ENCODE measurements at regions not wholly inside any gene's neighbourhood (a gene's known extent, or its start where the extent isn't known, plus 50 kb on each side); places are given as distances from the start of the nearest gene placed in this dataset.

DNA sequence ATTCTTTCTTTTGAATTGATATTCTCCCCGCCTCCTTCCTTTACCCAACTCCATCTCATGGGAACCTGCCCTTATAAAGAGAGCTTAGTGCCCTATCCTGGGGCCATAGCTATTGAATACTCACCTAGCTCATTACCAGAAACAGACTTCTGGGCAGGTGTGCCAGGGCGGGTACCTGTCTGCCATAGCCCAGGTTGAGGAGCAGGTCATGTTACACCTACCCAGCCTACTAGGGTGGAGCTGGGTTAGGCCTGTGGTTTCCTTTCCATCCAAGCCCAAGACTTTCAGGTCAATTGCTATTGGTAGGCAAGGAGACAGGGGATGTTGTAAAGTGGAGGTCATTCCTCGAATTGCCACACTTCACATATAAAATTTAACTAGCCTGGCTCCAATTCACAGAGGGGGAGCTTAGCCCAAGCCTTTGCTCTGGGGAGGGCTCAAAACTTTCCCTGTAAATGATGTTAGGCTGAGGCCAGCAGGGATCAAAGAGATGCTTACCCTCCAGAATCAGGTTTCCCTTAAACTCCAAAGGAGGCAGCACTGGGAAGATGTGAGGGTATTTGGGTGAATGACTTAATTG is 87.1 kb upstream of the IPO9 start:
- DNase-seq (no peak), ATAC-seq (replicated peaks) (no peak)
- peaks cover 0 to 5% of the 10 kb centered on the region in 2 donors for H3K27me3 Mint-ChIP-seq
- H3K4me1 Mint-ChIP-seq = peaks cover 24 to 39% of the 10 kb centered on the region in 2 donors
- no peaks in the 10 kb centered on the region for H3K9me3 Mint-ChIP-seq
- no peak overlapping the region for H3K27ac Mint-ChIP-seq
- no peaks in the 10 kb centered on the region for H3K36me3 Mint-ChIP-seq
- no peak overlapping the region for H3K4me3 Mint-ChIP-seq

DNA sequence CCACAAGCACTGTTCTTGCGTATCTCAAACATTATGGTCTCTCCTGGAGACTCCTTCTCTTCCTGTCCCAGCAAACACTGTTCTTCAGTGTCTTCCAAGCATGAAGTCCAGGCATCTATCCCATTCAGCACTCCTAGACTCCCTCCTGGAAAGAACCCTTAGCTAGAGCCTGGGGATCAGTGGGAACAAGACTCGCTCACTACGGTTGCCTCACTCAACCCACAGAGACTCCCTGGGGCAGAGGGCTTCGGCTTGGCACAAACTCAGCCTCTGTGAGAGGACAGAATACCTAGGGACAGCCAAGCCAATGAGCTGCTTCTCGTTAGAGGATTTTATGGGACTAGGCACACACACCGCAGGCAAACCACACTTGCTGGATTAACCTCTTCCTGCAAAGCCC is 86.5 kb upstream of the IPO9 start:
- Mint-ChIP-seq H3K4me1 (peaks cover 18 to 33% of the 10 kb centered on the region in 2 donors), H3K4me3 (no peak overlapping the region), H3K9me3 (no peaks in the 10 kb centered on the region), H3K36me3 (no peaks in the 10 kb centered on the region), H3K27ac (no peak overlapping the region), H3K27me3 (peaks cover 0 to 5% of the 10 kb centered on the region in 2 donors)
- DNase-seq (no peak), ATAC-seq (replicated peaks) (no peak)

GRCh38 chr1:201742955-201743805 is 85.8 kb upstream of the IPO9 start:
- DNase-seq = no peak
- Mint-ChIP-seq H3K27ac (no peak overlapping the region), H3K4me1 (peaks cover 18 to 26% of the 10 kb centered on the region in 2 donors), H3K9me3 (no peaks in the 10 kb centered on the region), H3K36me3 (no peaks in the 10 kb centered on the region), H3K4me3 (no peak overlapping the region), H3K27me3 (peaks cover 0 to 1% of the 10 kb centered on the region in 2 donors)
- no peak for ATAC-seq (replicated peaks)

- Mint-ChIP-seq H3K36me3 (no peaks in the 10 kb centered on the region), H3K27me3 (no peaks in the 10 kb centered on the region), H3K27ac (no peak overlapping the region), H3K4me3 (no peak overlapping the region), H3K4me1 (peaks cover 13 to 17% of the 10 kb centered on the region in 2 donors), H3K9me3 (no peaks in the 10 kb centered on the region)
- DNase-seq = no peak
- ATAC-seq (replicated peaks) = no peak
Measured at GRCh38 chr1:201745023-201745422, 83.9 kb upstream of the IPO9 start.

DNA sequence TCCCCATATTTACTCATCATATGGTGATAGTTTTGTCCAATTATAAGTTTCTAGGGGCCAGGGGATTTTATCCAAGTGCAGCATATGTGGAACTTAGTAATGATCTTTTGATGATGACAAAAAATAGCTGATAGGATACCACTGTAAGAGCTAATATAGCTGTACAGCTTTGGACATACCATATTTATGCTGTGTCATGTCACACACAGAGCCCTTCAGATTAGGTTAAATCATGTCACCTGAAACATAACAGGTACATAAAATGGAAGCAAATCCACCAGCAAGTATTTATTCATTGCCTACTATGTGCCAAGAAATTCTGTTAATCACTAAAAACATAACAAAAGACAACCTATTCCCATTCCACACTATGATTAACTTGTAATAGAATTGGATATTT is 82.8 kb upstream of the IPO9 start:
- H3K27ac Mint-ChIP-seq = no peak overlapping the region
- no peak for ATAC-seq (replicated peaks)
- H3K4me3 Mint-ChIP-seq = no peak overlapping the region
- H3K4me1 Mint-ChIP-seq = peaks cover 9 to 12% of the 10 kb centered on the region in 2 donors
- H3K36me3 Mint-ChIP-seq = no peaks in the 10 kb centered on the region
- H3K9me3 Mint-ChIP-seq = no peaks in the 10 kb centered on the region
- no peaks in the 10 kb centered on the region for H3K27me3 Mint-ChIP-seq
- no peak for DNase-seq

DNA sequence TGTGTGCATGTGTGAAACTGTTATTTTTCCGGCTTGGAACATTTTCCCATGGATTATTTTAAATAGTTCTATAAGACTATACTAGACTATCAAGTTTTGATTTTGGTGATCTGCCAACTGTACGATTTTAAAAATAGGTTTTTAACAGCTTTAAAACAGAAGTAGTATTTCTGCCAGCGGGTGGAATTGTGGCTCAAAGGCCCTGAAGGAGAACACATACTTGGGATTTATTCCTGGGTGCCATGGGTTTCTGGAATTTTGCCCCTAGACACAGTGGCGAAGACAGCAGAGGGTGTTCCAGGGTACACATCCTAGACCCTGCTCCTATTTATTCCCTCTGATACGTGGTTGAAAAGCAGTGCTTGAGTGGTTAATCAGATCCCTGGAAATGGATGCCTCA is 81.7 kb upstream of the IPO9 start:
- no peak overlapping the region for H3K27ac Mint-ChIP-seq
- H3K36me3 Mint-ChIP-seq = no peaks in the 10 kb centered on the region
- no peak for ATAC-seq (replicated peaks)
- no peak overlapping the region for H3K4me3 Mint-ChIP-seq
- peaks cover 15 to 21% of the 10 kb centered on the region in 2 donors for H3K4me1 Mint-ChIP-seq
- H3K27me3 Mint-ChIP-seq = no peaks in the 10 kb centered on the region
- H3K9me3 Mint-ChIP-seq = no peaks in the 10 kb centered on the region
- DNase-seq = no peak

DNA sequence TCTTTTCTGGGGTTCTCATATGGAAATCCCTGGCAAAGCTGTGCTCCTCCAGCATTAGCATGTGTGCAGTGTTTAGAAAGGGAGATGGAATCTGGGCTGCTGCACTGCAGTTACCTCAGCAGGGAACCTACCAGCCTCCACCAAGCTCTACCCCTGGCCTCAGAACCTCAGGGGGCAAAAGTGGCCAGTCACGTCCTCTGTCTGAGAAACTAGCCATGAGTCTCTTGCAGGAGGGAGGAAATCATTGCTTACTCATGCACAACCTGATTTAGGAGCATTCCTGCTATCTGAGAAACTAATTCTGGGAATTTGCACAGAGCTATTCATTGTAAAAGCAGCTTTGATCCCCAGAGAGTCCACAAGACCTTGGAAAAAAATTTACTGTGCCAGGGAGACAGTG is 80.6 kb upstream of the IPO9 start:
- H3K27me3 Mint-ChIP-seq = no peaks in the 10 kb centered on the region
- H3K36me3 Mint-ChIP-seq = no peaks in the 10 kb centered on the region
- ATAC-seq (replicated peaks) (no peak), DNase-seq (no peak)
- H3K9me3 Mint-ChIP-seq = no peaks in the 10 kb centered on the region
- peak overlapping the region; percentile 6 for H3K27ac Mint-ChIP-seq
- H3K4me1 Mint-ChIP-seq = peaks cover 11 to 21% of the 10 kb centered on the region in 2 donors
- no peak overlapping the region for H3K4me3 Mint-ChIP-seq

DNA sequence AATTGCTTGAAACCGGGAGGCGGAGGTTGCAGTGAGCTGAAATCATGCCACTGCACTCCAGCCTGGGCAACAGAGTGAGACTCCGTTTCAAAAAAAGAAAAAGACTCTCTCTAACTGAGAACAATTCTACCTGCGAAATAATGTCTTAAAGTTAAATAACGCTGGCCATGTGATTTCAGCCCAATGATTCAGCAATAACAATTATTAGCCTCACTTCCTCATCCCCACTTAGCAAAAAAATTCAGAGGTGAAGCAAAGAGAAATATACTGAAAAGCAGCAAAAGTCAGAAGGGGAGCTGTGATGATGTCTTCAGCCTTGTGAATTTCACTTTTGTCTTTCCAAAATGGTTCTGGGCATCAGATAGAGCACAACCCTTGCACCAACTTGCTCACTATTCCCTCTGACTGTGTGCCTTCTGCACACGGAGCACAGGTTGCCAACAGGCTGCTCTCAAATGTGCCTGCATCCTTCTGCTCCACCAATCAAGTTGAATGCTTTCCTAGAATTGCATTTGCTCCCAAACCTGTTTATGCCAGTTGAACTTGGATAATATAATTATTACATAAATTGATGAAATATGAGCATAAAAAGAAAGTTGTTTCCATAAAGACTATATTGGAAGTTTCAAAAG is 79.8 kb upstream of the IPO9 start:
- H3K27me3 Mint-ChIP-seq = no peaks in the 10 kb centered on the region
- no peak overlapping the region for H3K27ac Mint-ChIP-seq
- no peaks in the 10 kb centered on the region for H3K9me3 Mint-ChIP-seq
- DNase-seq = no peak
- H3K4me3 Mint-ChIP-seq = no peak overlapping the region
- peaks cover 11 to 21% of the 10 kb centered on the region in 2 donors for H3K4me1 Mint-ChIP-seq
- no peaks in the 10 kb centered on the region for H3K36me3 Mint-ChIP-seq
- no peak for ATAC-seq (replicated peaks)

- no peak for DNase-seq
- Mint-ChIP-seq H3K9me3 (no peaks in the 10 kb centered on the region), H3K27ac (no peak overlapping the region), H3K4me1 (peaks cover 11 to 21% of the 10 kb centered on the region in 2 donors), H3K4me3 (no peak overlapping the region), H3K27me3 (no peaks in the 10 kb centered on the region), H3K36me3 (no peaks in the 10 kb centered on the region)
- ATAC-seq (replicated peaks) = no peak
Measured at GRCh38 chr1:201750120-201750519, 78.8 kb upstream of the IPO9 start.

- H3K27me3 Mint-ChIP-seq = no peaks in the 10 kb centered on the region
- DNase-seq (no peak), ATAC-seq (replicated peaks) (no peak)
- peaks cover 13 to 21% of the 10 kb centered on the region in 2 donors for H3K4me1 Mint-ChIP-seq
- H3K36me3 Mint-ChIP-seq = no peaks in the 10 kb centered on the region
- no peak overlapping the region for H3K4me3 Mint-ChIP-seq
- H3K27ac Mint-ChIP-seq = no peak overlapping the region
- no peaks in the 10 kb centered on the region for H3K9me3 Mint-ChIP-seq
Measured at GRCh38 chr1:201750934-201751333, 78.0 kb upstream of the IPO9 start.

- Mint-ChIP-seq H3K27ac (peak overlapping the region; percentile 39), H3K36me3 (no peaks in the 10 kb centered on the region), H3K27me3 (no peaks in the 10 kb centered on the region)
Measured at GRCh38 chr1:201751872-201752271, 77.1 kb upstream of the IPO9 start.

GRCh38 chr1:201752333-201752732 is 76.6 kb upstream of the IPO9 start:
- no peak overlapping the region for H3K27ac Mint-ChIP-seq
- H3K36me3 Mint-ChIP-seq = no peaks in the 10 kb centered on the region
- H3K4me3 Mint-ChIP-seq = no peak overlapping the region
- peaks cover 22 to 30% of the 10 kb centered on the region in 2 donors for H3K4me1 Mint-ChIP-seq
- ATAC-seq (replicated peaks) (no peak), DNase-seq (no peak)
- no peaks in the 10 kb centered on the region for H3K9me3 Mint-ChIP-seq
- no peaks in the 10 kb centered on the region for H3K27me3 Mint-ChIP-seq

More at GRCh38 chr1:201751872-201752271, 77.1 kb upstream of the IPO9 start:
- DNase-seq (no peak), ATAC-seq (replicated peaks) (no peak)
- no peak overlapping the region for H3K4me3 Mint-ChIP-seq
- no peaks in the 10 kb centered on the region for H3K9me3 Mint-ChIP-seq
- peaks cover 17 to 26% of the 10 kb centered on the region in 2 donors for H3K4me1 Mint-ChIP-seq

DNA sequence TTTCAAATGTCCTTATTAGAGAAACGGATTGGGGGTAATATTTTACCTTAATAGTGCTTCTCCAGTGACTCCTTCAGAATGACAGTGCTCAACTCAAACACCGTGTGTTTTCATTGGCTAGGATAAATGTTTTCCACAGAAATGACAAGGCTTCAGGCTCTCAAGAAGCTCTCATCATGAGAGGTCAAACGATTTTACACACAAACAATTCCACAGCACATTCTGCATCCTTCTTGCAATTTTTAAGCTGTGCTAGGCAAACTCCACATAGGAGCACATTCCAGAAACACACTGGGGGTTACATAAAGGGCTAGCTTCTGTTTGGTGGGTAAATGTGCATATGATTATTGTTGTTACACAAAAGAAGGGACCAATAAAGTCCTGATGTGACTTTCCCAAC is 75.5 kb upstream of the IPO9 start:
- ATAC-seq (replicated peaks) = no peak
- no peak for DNase-seq
- Mint-ChIP-seq H3K27ac (no peak overlapping the region), H3K4me3 (no peak overlapping the region), H3K9me3 (no peaks in the 10 kb centered on the region), H3K36me3 (no peaks in the 10 kb centered on the region), H3K27me3 (no peaks in the 10 kb centered on the region), H3K4me1 (peaks cover 31 to 42% of the 10 kb centered on the region in 2 donors)

- H3K4me3 Mint-ChIP-seq = no peak overlapping the region
- no peak for DNase-seq
- no peak for ATAC-seq (replicated peaks)
- H3K9me3 Mint-ChIP-seq = no peaks in the 10 kb centered on the region
- no peaks in the 10 kb centered on the region for H3K36me3 Mint-ChIP-seq
- H3K4me1 Mint-ChIP-seq = peaks cover 32 to 50% of the 10 kb centered on the region in 2 donors
- no peak overlapping the region for H3K27ac Mint-ChIP-seq
- no peaks in the 10 kb centered on the region for H3K27me3 Mint-ChIP-seq
Measured at GRCh38 chr1:201754353-201754752, 74.6 kb upstream of the IPO9 start.

DNA sequence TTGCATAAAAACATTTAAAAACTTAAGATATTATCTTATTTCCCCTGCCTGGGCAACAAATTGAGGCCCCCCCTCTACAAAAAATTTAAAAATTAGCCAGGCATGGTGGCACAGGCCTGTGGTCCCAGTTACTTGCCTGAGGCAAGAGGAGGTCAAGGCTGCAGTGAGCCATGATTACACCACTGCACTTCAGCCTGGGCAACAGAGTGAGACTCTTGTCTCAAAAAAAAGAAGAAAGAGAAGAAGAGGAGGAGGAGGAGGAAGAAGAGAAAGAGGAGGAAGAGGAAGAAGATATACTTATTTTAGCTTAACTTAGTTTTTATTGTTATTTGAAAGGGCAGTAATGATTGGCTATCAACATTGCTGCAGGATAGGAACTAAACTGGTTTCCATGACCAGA is 73.8 kb upstream of the IPO9 start:
- ATAC-seq (replicated peaks) (no peak), DNase-seq (no peak)
- Mint-ChIP-seq H3K4me3 (no peak overlapping the region), H3K27ac (no peak overlapping the region), H3K27me3 (no peaks in the 10 kb centered on the region), H3K36me3 (no peaks in the 10 kb centered on the region), H3K9me3 (no peaks in the 10 kb centered on the region), H3K4me1 (peaks cover 32 to 42% of the 10 kb centered on the region in 2 donors)
